ENCODE measurements at regions not wholly inside any gene's neighbourhood (a gene's known extent, or its start where the extent isn't known, plus 50 kb on each side); places are given as distances from the start of the nearest gene placed in this dataset.

- TF ChIP-seq CTCF (IDR thresholded peaks at IDR 0.05; ENCODE audit: control extremely low read depth, extremely low read depth) = no peak
- no peak for DNase-seq
- WGBS, 2 donors = 79 to 90% methylated on average over 2 of the region's 2 CpGs
- H3K36me3 ChIP-seq (ENCODE audit: control insufficient read depth in 4 of 4, insufficient read depth in 4 of 4, low read length in 4 of 4) = no peaks in the 10 kb centered on the region
- no peaks in the 10 kb centered on the region for H3K4me1 ChIP-seq (ENCODE audit: control insufficient read depth in 5 of 5, insufficient read depth in 5 of 5, low read length in 5 of 5)
- no peaks in the 10 kb centered on the region for H3K27me3 ChIP-seq (ENCODE audit: control insufficient read depth in 3 of 3, insufficient read depth in 3 of 3, low read length in 2 of 3)
- H3K4me3 ChIP-seq = no peak overlapping the region
- ATAC-seq (ENCODE audit: insufficient read depth, low FRiP score) = no peak
- no peak overlapping the region for H3K27ac ChIP-seq (ENCODE audit: low read depth in 1 of 2, low read length in 1 of 2)
- H3K9me3 ChIP-seq (ENCODE audit: control insufficient read depth in 4 of 4, insufficient read depth in 3 of 4, low read length in 3 of 4) = no peaks in the 10 kb centered on the region
- no peak overlapping the region for H3K9ac ChIP-seq (ENCODE audit: insufficient read depth in 1 of 2, low read length in 2 of 2)
These were observed 128.5 kb downstream of the ALG10B start for GRCh38 chr12:38445040-38445439.

- Histone ChIP-seq H3K27ac (ENCODE audit: low read depth in 1 of 2, low read length in 1 of 2) (no peak overlapping the region), H3K4me1 (ENCODE audit: control insufficient read depth in 5 of 5, insufficient read depth in 5 of 5, low read length in 5 of 5) (no peaks in the 10 kb centered on the region), H3K9ac (ENCODE audit: insufficient read depth in 1 of 2, low read length in 2 of 2) (no peak overlapping the region), H3K27me3 (ENCODE audit: control insufficient read depth in 3 of 3, insufficient read depth in 3 of 3, low read length in 2 of 3) (no peaks in the 10 kb centered on the region), H3K36me3 (ENCODE audit: control insufficient read depth in 4 of 4, insufficient read depth in 4 of 4, low read length in 4 of 4) (no peaks in the 10 kb centered on the region), H3K4me3 (no peak overlapping the region), H3K9me3 (ENCODE audit: control insufficient read depth in 4 of 4, insufficient read depth in 3 of 4, low read length in 3 of 4) (no peaks in the 10 kb centered on the region)
- DNase-seq (no peak), ATAC-seq (ENCODE audit: insufficient read depth, low FRiP score) (no peak)
- no peak for TF ChIP-seq CTCF (IDR thresholded peaks at IDR 0.05; ENCODE audit: control extremely low read depth, extremely low read depth)
- 85 to 92% methylated on average over 2 of the region's 2 CpGs for WGBS, 2 donors
These were observed 132.4 kb downstream of the ALG10B start for GRCh38 chr12:38448991-38449390.

GRCh38 chr12:38456537-38457120, 140.1 kb downstream of the ALG10B start:
- no peaks in the 10 kb centered on the region for H3K36me3 ChIP-seq (ENCODE audit: control insufficient read depth in 4 of 4, insufficient read depth in 4 of 4, low read length in 4 of 4)
- 67 to 82% methylated on average over 2 of the region's 2 CpGs for WGBS, 2 donors

More at GRCh38 chr12:38456537-38457120, 140.1 kb downstream of the ALG10B start:
- H3K27me3 ChIP-seq (ENCODE audit: control insufficient read depth in 3 of 3, insufficient read depth in 3 of 3, low read length in 2 of 3) = no peaks in the 10 kb centered on the region
- no peak overlapping the region for H3K27ac ChIP-seq (ENCODE audit: low read depth in 1 of 2, low read length in 1 of 2)
- H3K4me1 ChIP-seq (ENCODE audit: control insufficient read depth in 5 of 5, insufficient read depth in 5 of 5, low read length in 5 of 5) = no peaks in the 10 kb centered on the region
- ATAC-seq (ENCODE audit: insufficient read depth, low FRiP score) = no peak
- H3K4me3 ChIP-seq = no peak overlapping the region
- no peak for DNase-seq
- no peak for TF ChIP-seq CTCF (IDR thresholded peaks at IDR 0.05; ENCODE audit: control extremely low read depth, extremely low read depth)
- H3K9me3 ChIP-seq (ENCODE audit: control insufficient read depth in 4 of 4, insufficient read depth in 3 of 4, low read length in 3 of 4) = no peaks in the 10 kb centered on the region
- H3K9ac ChIP-seq (ENCODE audit: insufficient read depth in 1 of 2, low read length in 2 of 2) = no peak overlapping the region
